ENCODE measurements at regions not wholly inside any gene's neighbourhood (a gene's known extent, or its start where the extent isn't known, plus 50 kb on each side); places are given as distances from the start of the nearest gene placed in this dataset.

GRCh38 chr1:96632045-96632664 lies 89.4 kb upstream of the PTBP2 start:
- no peak for DNase-seq (ENCODE audit: low read depth)
- TF ChIP-seq CTCF (conservative IDR thresholded peaks at IDR 0.05; ENCODE audit: control insufficient read depth, insufficient read depth, low read depth, low read length), result no peak

GRCh38 chr1:96633695-96634094 lies 87.9 kb upstream of the PTBP2 start:
- no peak for DNase-seq (ENCODE audit: low read depth)
- TF ChIP-seq CTCF (conservative IDR thresholded peaks at IDR 0.05; ENCODE audit: control insufficient read depth, insufficient read depth, low read depth, low read length), result no peak
- no peak overlapping the region for H3K4me3 ChIP-seq (ENCODE audit: control insufficient read depth, low read depth, low read length)

More at GRCh38 chr1:96632045-96632664, 89.4 kb upstream of the PTBP2 start:
- H3K4me3 ChIP-seq (ENCODE audit: control insufficient read depth, low read depth, low read length), result no peak overlapping the region

GRCh38 chr1:96634883-96635282 lies 86.7 kb upstream of the PTBP2 start:
- no peak for TF ChIP-seq CTCF (conservative IDR thresholded peaks at IDR 0.05; ENCODE audit: control insufficient read depth, insufficient read depth, low read depth, low read length)
- DNase-seq (ENCODE audit: low read depth), result peak; percentile 8

GRCh38 chr1:96641282-96641681 lies 80.3 kb upstream of the PTBP2 start:
- TF ChIP-seq CTCF (conservative IDR thresholded peaks at IDR 0.05; ENCODE audit: control insufficient read depth, insufficient read depth, low read depth, low read length), result no peak
- no peak overlapping the region for H3K4me3 ChIP-seq (ENCODE audit: control insufficient read depth, low read depth, low read length)
- peak; percentile 55 for DNase-seq (ENCODE audit: low read depth)

More at GRCh38 chr1:96634883-96635282, 86.7 kb upstream of the PTBP2 start:
- H3K4me3 ChIP-seq (ENCODE audit: control insufficient read depth, low read depth, low read length), result no peak overlapping the region

- DNase-seq (ENCODE audit: low read depth), result no peak
- no peak for TF ChIP-seq CTCF (conservative IDR thresholded peaks at IDR 0.05; ENCODE audit: control insufficient read depth, insufficient read depth, low read depth, low read length)
- no peak overlapping the region for H3K4me3 ChIP-seq (ENCODE audit: control insufficient read depth, low read depth, low read length)
These were observed 78.1 kb upstream of the PTBP2 start for GRCh38 chr1:96643519-96643918.

- H3K4me3 ChIP-seq (ENCODE audit: control insufficient read depth, low read depth, low read length), result no peak overlapping the region
- no peak for TF ChIP-seq CTCF (conservative IDR thresholded peaks at IDR 0.05; ENCODE audit: control insufficient read depth, insufficient read depth, low read depth, low read length)
- no peak for DNase-seq (ENCODE audit: low read depth)
These were observed 72.3 kb upstream of the PTBP2 start for GRCh38 chr1:96649301-96649700.

GRCh38 chr1:96651517-96651916 lies 70.1 kb upstream of the PTBP2 start:
- no peak overlapping the region for H3K4me3 ChIP-seq (ENCODE audit: control insufficient read depth, low read depth, low read length)
- TF ChIP-seq CTCF (conservative IDR thresholded peaks at IDR 0.05; ENCODE audit: control insufficient read depth, insufficient read depth, low read depth, low read length), result no peak

More at GRCh38 chr1:96651517-96651916, 70.1 kb upstream of the PTBP2 start:
- DNase-seq (ENCODE audit: low read depth), result no peak

Data from fibroblast of mammary gland (primary cell).